ENCODE measurements at regions not wholly inside any gene's neighbourhood (a gene's known extent, or its start where the extent isn't known, plus 50 kb on each side); places are given as distances from the start of the nearest gene placed in this dataset.

DNA sequence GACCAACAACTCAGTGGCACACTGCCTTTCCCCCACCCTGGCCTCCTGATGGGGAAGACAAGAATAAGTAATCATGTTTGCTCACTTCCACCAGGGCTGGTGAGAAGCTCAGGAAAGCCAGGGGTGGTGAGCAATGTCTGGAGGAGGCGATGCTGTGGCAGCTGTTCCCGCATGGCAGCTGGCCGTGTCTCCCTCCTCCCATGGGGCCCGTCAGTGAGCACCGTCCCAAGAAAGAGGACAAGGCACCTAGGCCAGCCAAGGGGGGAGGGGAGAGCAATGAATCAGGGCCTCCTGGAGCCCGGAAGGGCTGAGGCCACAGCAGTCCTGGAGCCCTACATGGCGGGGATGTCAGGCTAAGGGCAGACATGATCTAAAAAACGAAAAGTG is 69.2 kb upstream of the INSIG1 start:
- intact Hi-C loops (cut with DNase I) = no loop called here
- H3K4me3 ChIP-seq = no peak overlapping the region
- no peaks in the 10 kb centered on the region for H3K4me1 ChIP-seq
- 85 to 86% methylated on average over 8 of the region's 8 CpGs for WGBS, 2 donors
- no peak for DNase-seq
- no peaks in the 10 kb centered on the region for H3K27me3 ChIP-seq
- H3K36me3 ChIP-seq = no peaks in the 10 kb centered on the region
- TF ChIP-seq POLR2A (IDR thresholded peaks at IDR 0.05) (no peak), POLR2AphosphoS5 (IDR thresholded peaks at IDR 0.05) (no peak), EP300 (IDR thresholded peaks at IDR 0.05) (no peak), CTCF (IDR thresholded peaks at IDR 0.05) (no peak)
- no peaks in the 10 kb centered on the region for H3K9me3 ChIP-seq
- H3K27ac ChIP-seq = no peak overlapping the region

- Histone ChIP-seq H3K4me3 (no peak overlapping the region), H3K9me3 (no peaks in the 10 kb centered on the region), H3K27ac (no peak overlapping the region), H3K4me1 (no peaks in the 10 kb centered on the region), H3K36me3 (no peaks in the 10 kb centered on the region), H3K27me3 (no peaks in the 10 kb centered on the region)
- 92 to 95% methylated on average over 9 of the region's 9 CpGs for WGBS, 2 donors
- intact Hi-C loops (cut with DNase I) = no loop called here
- DNase-seq = peak; percentile 47
- TF ChIP-seq EP300 (IDR thresholded peaks at IDR 0.05) = no peak
- no peak for TF ChIP-seq POLR2AphosphoS5 (IDR thresholded peaks at IDR 0.05)
These were observed 68.8 kb upstream of the INSIG1 start for GRCh38 chr7:155228894-155229293.

DNA sequence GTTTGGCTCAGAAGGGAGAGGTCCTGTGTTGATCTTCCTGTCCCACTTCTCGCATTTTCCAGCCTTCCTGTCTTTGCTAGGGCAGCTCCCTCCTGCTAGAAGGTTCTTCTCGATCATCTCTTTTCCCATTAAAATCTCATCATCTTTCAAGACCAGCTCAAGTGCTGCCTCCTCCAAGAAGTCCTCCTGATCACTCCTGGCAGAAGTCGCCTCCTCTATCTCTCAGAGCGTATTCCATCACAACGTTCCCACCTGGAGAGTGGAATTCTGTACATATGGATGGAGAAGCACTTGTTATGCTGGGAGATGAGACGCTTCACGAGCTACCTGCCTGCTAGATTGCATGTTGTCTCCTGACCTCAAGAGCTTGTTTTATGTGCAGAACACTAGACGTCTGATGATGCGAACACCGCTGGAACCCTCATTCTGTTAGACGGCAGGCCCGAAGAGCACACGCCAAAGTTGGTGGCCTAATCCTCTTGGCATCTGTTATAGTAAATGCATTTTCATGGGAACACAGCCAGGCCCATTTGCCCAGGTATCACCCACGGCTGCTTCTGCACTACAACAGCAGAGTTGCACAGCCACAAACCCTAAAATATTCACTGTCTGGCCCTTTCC is 68.0 kb upstream of the INSIG1 start:
- Histone ChIP-seq H3K9me3 (no peaks in the 10 kb centered on the region), H3K4me1 (no peaks in the 10 kb centered on the region), H3K4me3 (no peak overlapping the region), H3K27me3 (no peaks in the 10 kb centered on the region), H3K36me3 (no peaks in the 10 kb centered on the region), H3K27ac (no peak overlapping the region)
- intact Hi-C loops (cut with DNase I) = no loop called here
- peak; percentile 37 for DNase-seq
- TF ChIP-seq CTCF (IDR thresholded peaks at IDR 0.05) (no peak), EP300 (IDR thresholded peaks at IDR 0.05) (no peak), POLR2A (IDR thresholded peaks at IDR 0.05) (no peak), POLR2AphosphoS5 (IDR thresholded peaks at IDR 0.05) (no peak)
- WGBS, 2 donors = 89 to 90% methylated on average over 14 of the region's 14 CpGs

- Histone ChIP-seq H3K36me3 (no peaks in the 10 kb centered on the region), H3K27ac (no peak overlapping the region), H3K4me1 (no peaks in the 10 kb centered on the region), H3K9me3 (no peaks in the 10 kb centered on the region), H3K4me3 (no peak overlapping the region), H3K27me3 (no peaks in the 10 kb centered on the region)
- intact Hi-C loops (cut with DNase I) = no loop called here
- WGBS, 2 donors = 73 to 81% methylated on average over 11 of the region's 11 CpGs
- TF ChIP-seq POLR2AphosphoS5 (IDR thresholded peaks at IDR 0.05) (no peak), POLR2A (IDR thresholded peaks at IDR 0.05) (no peak), CTCF (IDR thresholded peaks at IDR 0.05) (no peak), EP300 (IDR thresholded peaks at IDR 0.05) (no peak)
- peak; percentile 65 for DNase-seq
These were observed 67.5 kb upstream of the INSIG1 start for GRCh38 chr7:155230169-155230593.

- H3K4me3 ChIP-seq = no peak overlapping the region
- no peak overlapping the region for H3K27ac ChIP-seq
- intact Hi-C loops (cut with DNase I) = no loop called here
- WGBS, 2 donors = 94 to 95% methylated on average over 25 of the region's 25 CpGs
- DNase-seq = no peak
- H3K27me3 ChIP-seq = no peaks in the 10 kb centered on the region
- H3K36me3 ChIP-seq = no peaks in the 10 kb centered on the region
- H3K4me1 ChIP-seq = no peaks in the 10 kb centered on the region
- H3K9me3 ChIP-seq = no peaks in the 10 kb centered on the region
- TF ChIP-seq CTCF (IDR thresholded peaks at IDR 0.05) (no peak), EP300 (IDR thresholded peaks at IDR 0.05) (no peak), POLR2A (IDR thresholded peaks at IDR 0.05) (no peak), POLR2AphosphoS5 (IDR thresholded peaks at IDR 0.05) (no peak)
These were observed 66.4 kb upstream of the INSIG1 start for GRCh38 chr7:155231241-155231800.

Measured in sigmoid colon (tissue), 6 donors.